Erythroblast (primary cell): ENCODE measurements at regions not wholly inside any gene's neighbourhood (a gene's known extent, or its start where the extent isn't known, plus 50 kb on each side); places are given as distances from the start of the nearest gene placed in this dataset.

Source experiments
- DNase-seq, 2 experiments: peaks; one replicate each; lab custom pipeline; 2025; lab: John Stamatoyannopoulos, UW
- GATA1 ChIP-seq: IDR thresholded peaks from 2 replicates; pipeline ENCODE4 v1.6.1; 2011; ENCODE audit warnings: low read depth, mild to moderate bottlenecking, control low read depth, low read length, moderate library complexity
- POLR2A ChIP-seq: IDR thresholded peaks from 2 replicates; pipeline ENCODE4 v1.6.1; 2011; ENCODE audit warnings: mild to moderate bottlenecking, low read length

- TF ChIP-seq GATA1 (no peak), POLR2A (no peak)
- no peak for DNase-seq
Observed at GRCh38 chr2:67500541-67500940, 103.4 kb downstream of the ETAA1 start.

- no peak for TF ChIP-seq GATA1
- no peak for TF ChIP-seq POLR2A
- DNase-seq = no peak
Observed at GRCh38 chr2:67502346-67503065, 105.4 kb downstream of the ETAA1 start.

GRCh38 chr2:67503066-67503795 lies 106.1 kb downstream of the ETAA1 start:
- no peak for TF ChIP-seq POLR2A
- TF ChIP-seq GATA1 = no peak
- no peak for DNase-seq

- no peak for DNase-seq
- no peak for TF ChIP-seq POLR2A
- no peak for TF ChIP-seq GATA1
Observed at GRCh38 chr2:67510745-67511144, 113.6 kb downstream of the ETAA1 start.

- TF ChIP-seq POLR2A (no peak), GATA1 (no peak)
- DNase-seq = no peak
Observed at GRCh38 chr2:67514515-67514914, 117.4 kb downstream of the ETAA1 start.

GRCh38 chr2:67515056-67515455 lies 117.9 kb downstream of the ETAA1 start:
- DNase-seq = no peak
- TF ChIP-seq POLR2A (no peak), GATA1 (no peak)

GRCh38 chr2:67515538-67515937 lies 118.4 kb downstream of the ETAA1 start:
- no peak for DNase-seq
- TF ChIP-seq POLR2A = no peak
- TF ChIP-seq GATA1 = no peak

- TF ChIP-seq POLR2A (no peak), GATA1 (no peak)
- no peak for DNase-seq
Observed at GRCh38 chr2:67516362-67516761, 119.2 kb downstream of the ETAA1 start.

GRCh38 chr2:67516899-67517530 lies 119.9 kb downstream of the ETAA1 start:
- TF ChIP-seq POLR2A (no peak), GATA1 (no peak)
- DNase-seq = no peak

GRCh38 chr2:67522148-67522547 lies 125.0 kb downstream of the ETAA1 start:
- TF ChIP-seq GATA1 (no peak), POLR2A (no peak)
- DNase-seq = no peak

- no peak for DNase-seq
- TF ChIP-seq POLR2A = no peak
- no peak for TF ChIP-seq GATA1
Observed at GRCh38 chr2:67524213-67524612, 127.1 kb downstream of the ETAA1 start.

GRCh38 chr2:67524777-67525176 lies 127.6 kb downstream of the ETAA1 start:
- TF ChIP-seq POLR2A (no peak), GATA1 (no peak)
- no peak for DNase-seq

- no peak for TF ChIP-seq POLR2A
- no peak for DNase-seq
Observed at GRCh38 chr2:67526283-67526682, 129.2 kb downstream of the ETAA1 start.

- DNase-seq = no peak
- TF ChIP-seq GATA1 = no peak
- TF ChIP-seq POLR2A = no peak
Observed at GRCh38 chr2:67528320-67528719, 131.2 kb downstream of the ETAA1 start.

- no peak for DNase-seq
- no peak for TF ChIP-seq GATA1
- no peak for TF ChIP-seq POLR2A
Observed at GRCh38 chr2:67532387-67532786, 135.3 kb downstream of the ETAA1 start.
